ENCODE measurements at regions not wholly inside any gene's neighbourhood (a gene's known extent, or its start where the extent isn't known, plus 50 kb on each side); places are given as distances from the start of the nearest gene placed in this dataset.

DNA sequence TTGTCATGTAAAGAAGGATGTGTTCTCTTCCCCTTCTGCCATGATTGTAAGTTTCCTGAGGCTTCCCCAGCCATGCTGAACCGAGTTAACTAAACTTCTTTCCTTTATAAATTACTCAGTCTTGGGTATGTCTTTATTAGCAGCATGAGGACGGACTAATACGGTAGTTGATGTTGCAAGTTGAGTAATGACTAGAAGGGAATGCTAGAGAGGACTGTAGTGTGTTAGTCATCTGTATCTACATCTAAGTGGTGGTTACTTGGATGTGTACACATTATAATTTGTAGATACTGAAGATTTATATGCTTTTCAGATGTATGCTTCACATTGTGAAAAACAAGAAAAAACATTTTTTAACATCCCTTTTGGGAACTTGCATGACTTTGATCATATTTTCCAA, 244.6 kb downstream of the POLR1F start:
- TF ChIP-seq, protein P1, sequence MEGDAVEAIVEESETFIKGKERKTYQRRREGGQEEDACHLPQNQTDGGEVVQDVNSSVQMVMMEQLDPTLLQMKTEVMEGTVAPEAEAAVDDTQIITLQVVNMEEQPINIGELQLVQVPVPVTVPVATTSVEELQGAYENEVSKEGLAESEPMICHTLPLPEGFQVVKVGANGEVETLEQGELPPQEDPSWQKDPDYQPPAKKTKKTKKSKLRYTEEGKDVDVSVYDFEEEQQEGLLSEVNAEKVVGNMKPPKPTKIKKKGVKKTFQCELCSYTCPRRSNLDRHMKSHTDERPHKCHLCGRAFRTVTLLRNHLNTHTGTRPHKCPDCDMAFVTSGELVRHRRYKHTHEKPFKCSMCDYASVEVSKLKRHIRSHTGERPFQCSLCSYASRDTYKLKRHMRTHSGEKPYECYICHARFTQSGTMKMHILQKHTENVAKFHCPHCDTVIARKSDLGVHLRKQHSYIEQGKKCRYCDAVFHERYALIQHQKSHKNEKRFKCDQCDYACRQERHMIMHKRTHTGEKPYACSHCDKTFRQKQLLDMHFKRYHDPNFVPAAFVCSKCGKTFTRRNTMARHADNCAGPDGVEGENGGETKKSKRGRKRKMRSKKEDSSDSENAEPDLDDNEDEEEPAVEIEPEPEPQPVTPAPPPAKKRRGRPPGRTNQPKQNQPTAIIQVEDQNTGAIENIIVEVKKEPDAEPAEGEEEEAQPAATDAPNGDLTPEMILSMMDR (IDR thresholded peaks at IDR 0.05; ENCODE audit: insufficient read depth, low read length, poor library complexity, severe bottlenecking), result no peak
- no peak for TF ChIP-seq EZH2phosphoT487 (conservative IDR thresholded peaks at IDR 0.05; ENCODE audit: low read length)
